ENCODE measurements at regions not wholly inside any gene's neighbourhood (a gene's known extent, or its start where the extent isn't known, plus 50 kb on each side); places are given as distances from the start of the nearest gene placed in this dataset.

- no peaks in the 10 kb centered on the region for H3K4me1 ChIP-seq (ENCODE audit: control insufficient read depth, insufficient read depth, low read depth, low read length)
- H3K4me3 ChIP-seq (ENCODE audit: insufficient read depth in 1 of 2, low read depth in 1 of 2, low read length in 2 of 2) = no peak overlapping the region
- no peak overlapping the region for H3K23ac ChIP-seq (ENCODE audit: low read length in 2 of 2)
- H2AK5ac ChIP-seq (ENCODE audit: low read length, severe bottlenecking) = no peak overlapping the region
- no peaks in the 10 kb centered on the region for H3K36me3 ChIP-seq (ENCODE audit: control insufficient read depth in 1 of 2, insufficient read depth in 2 of 2, low read depth in 1 of 2, low read length in 2 of 2)
- H2BK15ac ChIP-seq (ENCODE audit: low read depth, poor library complexity, severe bottlenecking) = no peak overlapping the region
- H3K14ac ChIP-seq (ENCODE audit: low read length in 2 of 2) = no peak overlapping the region
- no peak overlapping the region for H3K4ac ChIP-seq (ENCODE audit: low read depth in 1 of 2, low read length in 2 of 2)
- H3K4me2 ChIP-seq (ENCODE audit: low read length, poor library complexity, severe bottlenecking) = no peak overlapping the region
- H2BK5ac ChIP-seq (ENCODE audit: low read depth, low read length, poor library complexity, severe bottlenecking) = no peak overlapping the region
- no peak overlapping the region for H3K27ac ChIP-seq (ENCODE audit: low read length, poor library complexity, severe bottlenecking)
- no peak overlapping the region for H2BK120ac ChIP-seq (ENCODE audit: low read depth, low read length)
- H3K18ac ChIP-seq (ENCODE audit: low read depth in 1 of 2, low read length in 2 of 2) = no peak overlapping the region
- no peak for DNase-seq
- no peak overlapping the region for H2BK12ac ChIP-seq (ENCODE audit: low read length in 2 of 2)
- no peak overlapping the region for H2AFZ ChIP-seq (ENCODE audit: low read depth, low read length)
- no peaks in the 10 kb centered on the region for H3K9me3 ChIP-seq (ENCODE audit: control insufficient read depth, low read length)
- no peak overlapping the region for H3K9ac ChIP-seq (ENCODE audit: low read length)
- H3K27me3 ChIP-seq (ENCODE audit: control insufficient read depth in 1 of 2, insufficient read depth in 1 of 2, low read length in 2 of 2) = no peaks in the 10 kb centered on the region
- H4K91ac ChIP-seq (ENCODE audit: low read length) = no peak overlapping the region
- H4K8ac ChIP-seq (ENCODE audit: low read length) = no peak overlapping the region
- no peaks in the 10 kb centered on the region for H3K79me1 ChIP-seq (replicated peaks; ENCODE audit: low read length, poor library complexity, severe bottlenecking)
Observed at GRCh38 chr2:123732563-123732962, 292.5 kb upstream of the CNTNAP5 start.

GRCh38 chr2:123737371-123737770 is 287.7 kb upstream of the CNTNAP5 start:
- Histone ChIP-seq H3K4me3 (ENCODE audit: insufficient read depth in 1 of 2, low read depth in 1 of 2, low read length in 2 of 2) (no peak overlapping the region), H3K36me3 (ENCODE audit: control insufficient read depth in 1 of 2, insufficient read depth in 2 of 2, low read depth in 1 of 2, low read length in 2 of 2) (no peaks in the 10 kb centered on the region), H2AK5ac (ENCODE audit: low read length, severe bottlenecking) (no peak overlapping the region), H3K14ac (ENCODE audit: low read length in 2 of 2) (no peak overlapping the region), H2BK120ac (ENCODE audit: low read depth, low read length) (no peak overlapping the region), H4K8ac (ENCODE audit: low read length) (no peak overlapping the region), H3K27me3 (ENCODE audit: control insufficient read depth in 1 of 2, insufficient read depth in 1 of 2, low read length in 2 of 2) (no peaks in the 10 kb centered on the region), H2BK5ac (ENCODE audit: low read depth, low read length, poor library complexity, severe bottlenecking) (no peak overlapping the region), H3K9ac (ENCODE audit: low read length) (no peak overlapping the region), H3K4me1 (ENCODE audit: control insufficient read depth, insufficient read depth, low read depth, low read length) (no peaks in the 10 kb centered on the region), H2BK12ac (ENCODE audit: low read length in 2 of 2) (no peak overlapping the region), H4K91ac (ENCODE audit: low read length) (no peak overlapping the region), H3K23ac (ENCODE audit: low read length in 2 of 2) (no peak overlapping the region), H3K9me3 (ENCODE audit: control insufficient read depth, low read length) (no peaks in the 10 kb centered on the region), H2BK15ac (ENCODE audit: low read depth, poor library complexity, severe bottlenecking) (no peak overlapping the region), H3K18ac (ENCODE audit: low read depth in 1 of 2, low read length in 2 of 2) (no peak overlapping the region), H2AFZ (ENCODE audit: low read depth, low read length) (no peak overlapping the region), H3K4me2 (ENCODE audit: low read length, poor library complexity, severe bottlenecking) (no peak overlapping the region), H3K27ac (ENCODE audit: low read length, poor library complexity, severe bottlenecking) (no peak overlapping the region), H3K4ac (ENCODE audit: low read depth in 1 of 2, low read length in 2 of 2) (no peak overlapping the region), H3K79me1 (replicated peaks; ENCODE audit: low read length, poor library complexity, severe bottlenecking) (no peaks in the 10 kb centered on the region)
- no peak for DNase-seq

GRCh38 chr2:123738643-123739042 is 286.4 kb upstream of the CNTNAP5 start:
- H3K4me2 ChIP-seq (ENCODE audit: low read length, poor library complexity, severe bottlenecking) = no peak overlapping the region
- H2BK5ac ChIP-seq (ENCODE audit: low read depth, low read length, poor library complexity, severe bottlenecking) = no peak overlapping the region
- no peak overlapping the region for H4K91ac ChIP-seq (ENCODE audit: low read length)
- no peak overlapping the region for H3K4me3 ChIP-seq (ENCODE audit: insufficient read depth in 1 of 2, low read depth in 1 of 2, low read length in 2 of 2)
- whole genome bisulfite sequencing = no CpG with 5 or more reads among the region's 1 CpG
- no peaks in the 10 kb centered on the region for H3K36me3 ChIP-seq (ENCODE audit: control insufficient read depth in 1 of 2, insufficient read depth in 2 of 2, low read depth in 1 of 2, low read length in 2 of 2)
- no peak overlapping the region for H3K14ac ChIP-seq (ENCODE audit: low read length in 2 of 2)
- H3K9ac ChIP-seq (ENCODE audit: low read length) = no peak overlapping the region
- no peak overlapping the region for H2BK15ac ChIP-seq (ENCODE audit: low read depth, poor library complexity, severe bottlenecking)
- H2AK5ac ChIP-seq (ENCODE audit: low read length, severe bottlenecking) = no peak overlapping the region
- H3K27me3 ChIP-seq (ENCODE audit: control insufficient read depth in 1 of 2, insufficient read depth in 1 of 2, low read length in 2 of 2) = no peaks in the 10 kb centered on the region
- no peak overlapping the region for H2BK120ac ChIP-seq (ENCODE audit: low read depth, low read length)
- no peak overlapping the region for H2BK12ac ChIP-seq (ENCODE audit: low read length in 2 of 2)
- H3K4me1 ChIP-seq (ENCODE audit: control insufficient read depth, insufficient read depth, low read depth, low read length) = no peaks in the 10 kb centered on the region
- no peak overlapping the region for H2AFZ ChIP-seq (ENCODE audit: low read depth, low read length)
- H4K8ac ChIP-seq (ENCODE audit: low read length) = no peak overlapping the region
- H3K27ac ChIP-seq (ENCODE audit: low read length, poor library complexity, severe bottlenecking) = no peak overlapping the region
- H3K9me3 ChIP-seq (ENCODE audit: control insufficient read depth, low read length) = no peaks in the 10 kb centered on the region
- H3K4ac ChIP-seq (ENCODE audit: low read depth in 1 of 2, low read length in 2 of 2) = no peak overlapping the region
- H3K79me1 ChIP-seq (replicated peaks; ENCODE audit: low read length, poor library complexity, severe bottlenecking) = no peaks in the 10 kb centered on the region
- H3K23ac ChIP-seq (ENCODE audit: low read length in 2 of 2) = no peak overlapping the region
- H3K18ac ChIP-seq (ENCODE audit: low read depth in 1 of 2, low read length in 2 of 2) = no peak overlapping the region
- DNase-seq = peak; percentile 84

GRCh38 chr2:123746006-123746405 is 279.1 kb upstream of the CNTNAP5 start:
- no peak overlapping the region for H2AK5ac ChIP-seq (ENCODE audit: low read length, severe bottlenecking)
- no peak overlapping the region for H3K18ac ChIP-seq (ENCODE audit: low read depth in 1 of 2, low read length in 2 of 2)
- 100% methylated on average over 1 of the region's 1 CpG for WGBS
- no peaks in the 10 kb centered on the region for H3K27me3 ChIP-seq (ENCODE audit: control insufficient read depth in 1 of 2, insufficient read depth in 1 of 2, low read length in 2 of 2)
- no peak overlapping the region for H2BK120ac ChIP-seq (ENCODE audit: low read depth, low read length)
- no peaks in the 10 kb centered on the region for H3K4me1 ChIP-seq (ENCODE audit: control insufficient read depth, insufficient read depth, low read depth, low read length)
- no peak overlapping the region for H2BK15ac ChIP-seq (ENCODE audit: low read depth, poor library complexity, severe bottlenecking)
- H3K36me3 ChIP-seq (ENCODE audit: control insufficient read depth in 1 of 2, insufficient read depth in 2 of 2, low read depth in 1 of 2, low read length in 2 of 2) = no peaks in the 10 kb centered on the region
- DNase-seq = no peak
- no peak overlapping the region for H2BK12ac ChIP-seq (ENCODE audit: low read length in 2 of 2)
- no peak overlapping the region for H2BK5ac ChIP-seq (ENCODE audit: low read depth, low read length, poor library complexity, severe bottlenecking)
- peaks cover under 1% of the 10 kb centered on the region for H3K9me3 ChIP-seq (ENCODE audit: control insufficient read depth, low read length)
- no peak overlapping the region for H3K14ac ChIP-seq (ENCODE audit: low read length in 2 of 2)
- H4K8ac ChIP-seq (ENCODE audit: low read length) = no peak overlapping the region
- H3K27ac ChIP-seq (ENCODE audit: low read length, poor library complexity, severe bottlenecking) = no peak overlapping the region
- H3K4ac ChIP-seq (ENCODE audit: low read depth in 1 of 2, low read length in 2 of 2) = no peak overlapping the region
- H2AFZ ChIP-seq (ENCODE audit: low read depth, low read length) = no peak overlapping the region
- H3K4me2 ChIP-seq (ENCODE audit: low read length, poor library complexity, severe bottlenecking) = no peak overlapping the region
- H4K91ac ChIP-seq (ENCODE audit: low read length) = no peak overlapping the region
- no peak overlapping the region for H3K23ac ChIP-seq (ENCODE audit: low read length in 2 of 2)
- H3K9ac ChIP-seq (ENCODE audit: low read length) = no peak overlapping the region
- no peak overlapping the region for H3K4me3 ChIP-seq (ENCODE audit: insufficient read depth in 1 of 2, low read depth in 1 of 2, low read length in 2 of 2)
- no peaks in the 10 kb centered on the region for H3K79me1 ChIP-seq (replicated peaks; ENCODE audit: low read length, poor library complexity, severe bottlenecking)
